ENCODE measurements at regions not wholly inside any gene's neighbourhood (a gene's known extent, or its start where the extent isn't known, plus 50 kb on each side); places are given as distances from the start of the nearest gene placed in this dataset.
"Not testable (repeated sequence)": the region's sequence is repeated elsewhere in the genome, so short reads cannot be mapped to it uniquely, and the experiment has no call there.

- H3K4me1 ChIP-seq, result no peaks in the 10 kb centered on the region
- no peak for TF ChIP-seq CTCF (IDR thresholded peaks at IDR 0.05; ENCODE audit: low read depth, low read length)
- no peak for DNase-seq
- H3K27me3 ChIP-seq, result no peaks in the 10 kb centered on the region
- H3K4me3 ChIP-seq (ENCODE audit: low read depth, low read length), result no peak overlapping the region
- H3K36me3 ChIP-seq, result no peaks in the 10 kb centered on the region
- H3K9me3 ChIP-seq, result no peaks in the 10 kb centered on the region
Observed at GRCh38 chr10:30208330-30208729, 140.7 kb downstream of the MTPAP start.

DNA sequence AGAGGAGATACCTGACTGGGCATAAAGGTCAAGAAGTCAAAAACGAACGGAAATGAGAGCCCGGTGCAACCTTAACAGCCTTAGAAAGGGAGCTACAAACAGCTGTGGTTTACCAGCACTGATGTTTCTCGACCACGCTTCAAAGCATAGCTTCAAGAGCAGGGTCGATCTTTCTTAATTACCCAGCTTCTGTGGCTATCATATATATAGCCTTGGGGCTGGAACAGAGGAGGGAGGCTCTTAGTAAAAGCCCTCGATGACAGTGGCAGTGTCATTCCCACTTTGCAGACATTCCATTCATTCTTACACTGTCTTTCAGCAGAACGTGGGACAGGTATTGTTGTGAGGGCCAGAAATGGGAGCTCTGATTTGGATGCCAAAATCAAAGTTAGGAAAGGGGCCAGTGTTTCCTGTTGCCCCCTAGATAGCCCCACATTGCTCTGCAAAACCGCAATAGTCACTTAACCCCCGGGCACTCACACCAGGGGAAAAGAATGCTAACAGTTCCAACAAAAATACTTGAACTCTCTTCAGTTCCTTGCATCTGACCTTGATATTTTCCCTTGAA, 141.5 kb downstream of the MTPAP start:
- Histone ChIP-seq H3K27me3 (no peaks in the 10 kb centered on the region), H3K9me3 (no peaks in the 10 kb centered on the region), H3K4me1 (no peaks in the 10 kb centered on the region), H3K36me3 (no peaks in the 10 kb centered on the region), H3K4me3 (ENCODE audit: low read depth, low read length) (no peak overlapping the region)
- no peak for DNase-seq
- TF ChIP-seq CTCF (IDR thresholded peaks at IDR 0.05; ENCODE audit: low read depth, low read length), result no peak

GRCh38 chr10:30200017-30200415, 140.6 kb upstream of the JCAD start:
- no peak for DNase-seq
- TF ChIP-seq CTCF (IDR thresholded peaks at IDR 0.05; ENCODE audit: low read depth, low read length), result no peak
- H3K27me3 ChIP-seq, result peaks cover 3% of the 10 kb centered on the region
- H3K36me3 ChIP-seq, result no peaks in the 10 kb centered on the region
- no peak overlapping the region for H3K4me3 ChIP-seq (ENCODE audit: low read depth, low read length)
- H3K9me3 ChIP-seq, result no peaks in the 10 kb centered on the region
- H3K4me1 ChIP-seq, result no peaks in the 10 kb centered on the region

DNA sequence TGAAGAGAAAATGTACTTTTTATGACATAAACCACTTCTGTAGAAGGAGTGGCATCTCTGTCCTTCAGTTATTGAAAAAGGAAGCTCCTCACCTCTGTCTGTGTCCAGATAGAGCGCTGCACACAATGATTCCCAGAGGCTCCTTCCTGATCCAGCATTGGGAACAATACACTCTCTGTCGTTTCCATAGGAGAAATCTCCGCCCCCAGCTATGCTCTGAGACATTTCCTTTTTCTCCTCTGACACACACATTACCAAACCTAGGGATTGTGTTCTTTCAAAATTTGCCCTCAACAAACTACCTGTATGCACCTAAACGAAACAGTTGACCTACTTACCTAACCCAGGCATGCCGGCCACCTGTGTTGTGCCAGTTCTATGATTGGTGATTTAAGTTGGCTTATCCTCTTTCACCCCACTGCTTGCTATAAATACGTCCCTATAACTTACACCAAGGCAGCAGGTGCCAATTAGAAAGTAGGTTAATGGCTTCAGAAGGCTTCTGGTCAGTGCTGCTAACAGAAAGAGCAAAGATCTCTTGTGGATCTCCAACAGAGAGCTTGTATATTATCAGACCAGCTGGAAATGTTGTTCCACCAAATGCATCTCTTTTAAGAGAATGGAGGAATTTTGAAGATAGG, 140.1 kb upstream of the JCAD start:
- Histone ChIP-seq H3K9me3 (no peaks in the 10 kb centered on the region), H3K4me1 (no peaks in the 10 kb centered on the region), H3K36me3 (no peaks in the 10 kb centered on the region), H3K4me3 (ENCODE audit: low read depth, low read length) (no peak overlapping the region), H3K27me3 (peaks cover 5% of the 10 kb centered on the region)
- no peak for TF ChIP-seq CTCF (IDR thresholded peaks at IDR 0.05; ENCODE audit: low read depth, low read length)
- no peak for DNase-seq

DNA sequence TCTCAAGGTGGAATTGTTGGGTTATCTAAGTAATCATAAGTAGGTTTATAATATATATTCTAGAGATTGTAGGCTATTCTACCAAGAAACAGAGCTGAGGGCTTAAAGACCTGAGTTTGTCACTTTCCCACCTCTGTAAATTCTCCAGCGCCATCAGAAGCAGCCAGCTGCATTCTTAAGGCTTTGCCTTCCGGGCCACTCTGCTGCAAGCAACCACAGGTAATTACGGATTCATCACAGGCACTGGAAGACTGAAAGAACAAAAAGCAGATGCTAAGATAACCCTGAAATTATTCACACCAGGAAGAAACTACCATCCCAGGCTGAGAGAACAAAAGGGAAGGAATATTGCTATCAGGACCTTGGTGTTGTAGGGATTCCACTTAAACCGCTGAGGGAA, 137.8 kb upstream of the JCAD start:
- no peak for DNase-seq
- TF ChIP-seq CTCF (IDR thresholded peaks at IDR 0.05; ENCODE audit: low read depth, low read length), result no peak
- H3K36me3 ChIP-seq, result no peaks in the 10 kb centered on the region
- peaks cover 5% of the 10 kb centered on the region for H3K27me3 ChIP-seq
- H3K9me3 ChIP-seq, result no peaks in the 10 kb centered on the region
- H3K4me3 ChIP-seq (ENCODE audit: low read depth, low read length), result no peak overlapping the region
- no peaks in the 10 kb centered on the region for H3K4me1 ChIP-seq

DNA sequence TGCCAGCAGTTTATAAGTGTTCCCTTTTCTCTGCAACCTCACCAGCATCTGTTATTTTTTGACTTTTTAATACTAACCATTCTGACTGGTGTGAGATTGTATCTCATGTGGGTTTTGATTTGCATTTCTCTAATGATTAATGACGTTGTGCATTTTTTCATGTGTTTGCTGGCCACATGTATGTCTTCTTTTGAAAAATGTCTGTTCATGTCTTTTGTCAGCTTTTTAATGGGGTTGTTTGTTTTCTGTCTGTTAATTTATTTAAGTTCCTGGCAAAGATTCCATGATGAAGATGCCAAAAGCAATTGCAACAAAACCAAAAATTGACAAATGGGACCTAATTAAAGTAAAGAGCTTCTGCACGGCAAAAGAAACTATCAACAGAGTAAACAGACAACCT, 137.2 kb upstream of the JCAD start:
- not testable (repeated sequence) for H3K4me3 ChIP-seq (ENCODE audit: low read depth, low read length); H3K9me3 ChIP-seq; H3K27me3 ChIP-seq; DNase-seq; H3K36me3 ChIP-seq; H3K4me1 ChIP-seq
